HG02678 (cell line): ENCODE measurements at regions not wholly inside any gene's neighbourhood (a gene's known extent, or its start where the extent isn't known, plus 50 kb on each side); places are given as distances from the start of the nearest gene placed in this dataset.
"Not testable (repeated sequence)": the region's sequence is repeated elsewhere in the genome, so short reads cannot be mapped to it uniquely, and the experiment has no call there.

Experiments used
- ATAC-seq: cut with Tn5 transposase; IDR thresholded peaks from one replicate; pipeline ENCODE4 v1.9.1; 2021; ENCODE audit warnings: mild to moderate bottlenecking, moderate library complexity; ENCODE audit not compliant: unreplicated experiment

DNA sequence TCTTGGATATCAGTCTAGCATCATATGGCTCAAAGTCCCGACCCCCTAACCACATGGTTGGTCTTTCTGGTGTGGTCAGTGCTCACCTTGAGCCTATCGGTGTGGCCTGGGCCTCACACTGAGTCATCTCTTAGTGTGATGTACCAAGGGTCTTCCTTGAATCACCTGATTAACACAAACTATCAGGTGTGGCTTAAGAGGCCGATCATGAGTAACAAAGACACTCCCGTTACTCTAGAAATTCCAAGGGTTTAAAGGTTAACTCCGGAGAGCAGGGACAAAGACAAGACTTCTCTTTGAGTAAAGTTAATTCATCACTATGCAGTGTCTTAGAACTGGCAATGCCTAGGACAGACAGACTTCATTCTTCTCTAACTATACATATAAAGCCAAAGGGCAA is 52.3 kb upstream of the ARMC3 start:
- ATAC-seq: no peak

- ATAC-seq: no peak
Observed at GRCh38 chr10:22874189-22874854, 53.5 kb upstream of the ARMC3 start.

GRCh38 chr10:22856444-22857074 is 71.3 kb upstream of the ARMC3 start:
- peak; percentile 96 for ATAC-seq

DNA sequence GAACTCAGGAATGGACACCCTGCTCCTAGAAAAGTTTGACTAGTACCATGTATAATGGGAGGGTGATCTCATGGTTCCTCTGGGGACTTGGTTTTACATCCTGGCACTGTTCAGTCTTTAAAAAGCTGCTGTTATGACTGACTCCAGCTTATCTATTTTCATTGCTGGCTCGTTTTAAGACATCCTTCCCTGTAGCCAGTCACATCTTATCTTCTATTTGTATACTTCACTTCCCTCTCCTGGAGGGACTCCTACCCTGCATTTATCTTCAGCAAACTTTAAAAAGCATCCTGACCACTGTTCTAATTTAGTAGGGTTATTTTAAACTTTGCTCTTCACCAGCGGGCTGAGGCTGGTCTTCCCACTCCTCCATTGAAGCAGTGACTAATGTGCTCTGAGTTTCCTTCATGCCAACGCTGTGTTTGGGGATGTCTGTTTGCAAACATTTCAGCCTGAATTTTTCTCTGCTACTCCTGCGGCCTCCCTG is 72.9 kb upstream of the ARMC3 start:
- ATAC-seq: no peak

- no peak for ATAC-seq
Observed at GRCh38 chr10:22853906-22854447, 73.9 kb upstream of the ARMC3 start.

GRCh38 chr10:22852712-22853353 is 75.0 kb upstream of the ARMC3 start:
- ATAC-seq: no peak

DNA sequence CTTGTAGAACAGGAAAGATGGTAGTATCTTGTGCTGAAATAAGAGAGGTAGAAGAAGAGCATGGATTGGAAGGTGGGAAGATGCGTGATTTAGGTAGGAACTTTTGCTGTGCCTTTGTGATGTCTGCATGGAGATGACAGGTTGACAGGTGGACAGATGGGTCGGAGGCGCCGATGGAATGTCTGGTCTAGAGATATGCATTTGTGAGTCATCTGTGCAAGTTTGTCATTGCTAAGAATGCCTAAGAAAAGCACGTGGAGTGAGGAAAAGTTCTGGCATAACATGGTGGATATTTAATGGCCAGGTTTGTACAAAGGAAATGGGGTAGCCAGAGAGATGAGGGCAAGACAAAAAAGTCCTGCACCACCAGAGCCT is 76.0 kb upstream of the ARMC3 start:
- ATAC-seq: no peak

GRCh38 chr10:22850541-22850940 is 77.3 kb upstream of the ARMC3 start:
- no peak for ATAC-seq

GRCh38 chr10:22849077-22849805 is 78.6 kb upstream of the ARMC3 start:
- ATAC-seq: no peak

DNA sequence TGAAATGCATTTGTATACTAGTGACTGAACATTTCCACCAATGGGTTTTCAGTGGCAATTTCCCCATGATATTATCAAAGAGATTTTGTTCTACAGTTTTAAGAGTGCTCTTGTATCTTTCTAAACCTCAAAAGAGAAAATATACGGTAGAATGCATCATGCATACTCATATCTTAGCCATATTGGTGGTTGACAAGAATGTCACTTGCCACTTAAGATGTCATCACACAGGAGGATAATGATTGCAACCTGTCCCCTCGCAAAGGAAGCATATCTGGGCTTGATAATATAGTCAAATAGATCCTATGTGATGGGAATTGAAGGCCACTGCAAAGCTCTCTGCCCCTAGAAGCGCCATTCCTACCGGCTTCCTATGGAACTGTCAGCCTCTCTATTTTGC is 79.3 kb upstream of the ARMC3 start:
- ATAC-seq: no peak

DNA sequence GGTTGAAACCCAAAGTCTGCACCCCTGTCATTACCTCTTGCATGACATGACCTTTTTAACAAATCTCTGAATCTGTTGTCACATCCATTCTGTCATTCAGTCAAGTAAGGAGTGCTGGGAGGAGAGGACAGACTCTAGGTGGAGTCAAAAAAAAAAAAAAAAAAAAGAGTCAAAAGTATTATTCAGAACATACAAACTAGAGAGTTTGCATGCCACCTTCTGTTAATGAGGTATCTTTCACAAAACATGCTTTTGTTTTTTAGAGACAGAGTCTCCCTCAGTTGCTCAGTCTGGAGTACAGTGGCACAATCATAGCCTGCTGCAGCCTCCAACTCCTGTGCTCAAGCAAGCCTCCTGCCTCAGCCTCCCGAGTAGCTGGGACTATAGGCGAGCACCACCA is 81.6 kb upstream of the ARMC3 start:
- ATAC-seq: no peak

GRCh38 chr10:22839639-22840038 is 88.2 kb upstream of the ARMC3 start:
- no peak for ATAC-seq

GRCh38 chr10:22837771-22838170 is 90.1 kb upstream of the ARMC3 start:
- ATAC-seq: no peak

GRCh38 chr10:22837351-22837750 is 90.5 kb upstream of the ARMC3 start:
- no peak for ATAC-seq

GRCh38 chr10:22834471-22834870 is 93.4 kb upstream of the ARMC3 start:
- ATAC-seq: no peak

GRCh38 chr10:22833781-22834180 is 94.1 kb upstream of the ARMC3 start:
- ATAC-seq: no peak

- no peak for ATAC-seq
Observed at GRCh38 chr10:22833353-22833752, 94.5 kb upstream of the ARMC3 start.

GRCh38 chr10:22832851-22833250 is 95.0 kb upstream of the ARMC3 start:
- no peak for ATAC-seq

- ATAC-seq: no peak
Observed at GRCh38 chr10:22832066-22832602, 95.7 kb upstream of the ARMC3 start.

- no peak for ATAC-seq
Observed at GRCh38 chr10:22831586-22831985, 96.3 kb upstream of the ARMC3 start.

DNA sequence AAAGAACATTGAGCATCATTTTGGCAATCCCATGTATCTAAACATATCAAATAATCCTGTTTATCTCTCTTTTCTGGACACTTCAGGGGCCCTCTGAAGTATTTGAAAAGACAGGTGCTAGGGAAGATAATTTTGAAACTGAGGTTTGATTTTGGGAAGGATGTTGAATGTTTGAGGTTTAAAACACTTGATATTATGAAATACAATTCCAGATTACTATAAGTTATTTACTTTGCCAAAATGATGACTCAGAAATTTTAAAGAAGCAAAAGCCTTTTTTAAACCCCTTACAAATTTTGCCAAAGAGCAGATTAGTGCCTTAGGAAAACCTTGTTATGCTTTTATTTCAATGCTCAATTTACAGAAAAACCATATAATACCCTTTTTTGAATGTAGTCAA is 99.1 kb upstream of the ARMC3 start:
- ATAC-seq: not testable (repeated sequence)
